HG03439 (cell line): ENCODE measurements at regions not wholly inside any gene's neighbourhood (a gene's known extent, or its start where the extent isn't known, plus 50 kb on each side); places are given as distances from the start of the nearest gene placed in this dataset.

Source experiments
- ATAC-seq: cut with Tn5 transposase; IDR thresholded peaks from one replicate; pipeline ENCODE4 v1.9.1; 2021; ENCODE audit warnings: mild to moderate bottlenecking, moderate library complexity; ENCODE audit not compliant: unreplicated experiment

DNA sequence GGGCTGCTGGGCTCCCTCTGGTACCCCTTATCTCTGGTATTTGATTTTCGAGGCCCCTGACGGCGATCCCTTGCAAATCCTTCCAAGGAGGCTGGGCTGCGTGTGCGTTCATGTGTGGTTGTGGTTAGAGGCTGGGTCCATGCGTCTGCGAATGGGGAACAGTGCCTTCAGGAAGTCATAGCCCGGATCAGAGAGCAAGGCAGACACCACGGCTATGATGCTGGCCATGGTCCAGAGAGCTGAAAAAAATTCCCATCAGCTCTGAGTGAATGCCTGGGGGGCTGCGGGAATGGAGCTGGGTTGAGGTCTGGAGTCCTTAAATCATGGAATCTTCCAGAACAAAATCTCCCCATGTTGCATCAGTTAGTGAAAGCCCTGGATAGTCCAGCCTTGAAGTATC is 145.5 kb downstream of the ACKR3 start:
- no peak for ATAC-seq

DNA sequence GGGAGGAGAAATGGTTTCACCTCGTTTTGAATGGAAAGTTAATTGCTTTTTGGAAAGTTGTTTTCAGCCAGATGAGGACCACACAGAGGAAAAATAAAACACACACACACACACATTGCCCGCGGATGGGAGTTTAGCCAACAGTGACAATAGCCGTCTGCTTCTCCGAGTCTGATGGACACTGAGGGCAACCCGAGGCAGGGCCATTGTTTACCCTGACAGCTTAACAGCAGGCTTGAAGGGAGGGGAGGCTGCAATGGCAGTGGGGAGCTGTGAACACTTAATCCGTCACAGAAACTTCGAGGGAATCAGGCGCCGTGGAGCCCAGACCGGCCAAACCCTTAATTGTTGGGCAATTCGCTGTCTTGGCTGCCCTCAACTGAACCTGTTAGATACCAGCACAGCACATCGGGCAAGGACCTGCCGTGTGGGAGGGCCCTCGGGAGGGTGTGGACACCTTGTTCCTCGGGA is 145.9 kb downstream of the ACKR3 start:
- ATAC-seq: no peak

DNA sequence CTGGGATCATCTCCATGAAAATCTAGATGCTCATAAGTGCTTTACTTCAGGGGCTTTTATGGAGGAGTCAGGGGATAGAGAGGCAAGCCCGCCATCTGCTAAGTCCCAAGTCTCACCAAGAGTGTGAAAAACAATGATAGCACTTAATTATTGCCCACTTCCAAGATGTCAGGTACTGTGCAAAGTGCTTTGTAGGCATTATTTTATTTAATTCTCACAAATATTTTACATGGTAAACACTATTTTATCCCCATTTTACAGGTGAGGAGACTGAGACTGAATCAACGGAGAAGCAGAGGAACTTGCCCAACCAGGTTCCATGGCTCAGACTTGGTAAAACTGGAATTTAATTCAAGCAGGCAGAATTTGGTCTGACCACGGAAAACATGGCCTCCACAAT is 147.5 kb downstream of the ACKR3 start:
- ATAC-seq: no peak

DNA sequence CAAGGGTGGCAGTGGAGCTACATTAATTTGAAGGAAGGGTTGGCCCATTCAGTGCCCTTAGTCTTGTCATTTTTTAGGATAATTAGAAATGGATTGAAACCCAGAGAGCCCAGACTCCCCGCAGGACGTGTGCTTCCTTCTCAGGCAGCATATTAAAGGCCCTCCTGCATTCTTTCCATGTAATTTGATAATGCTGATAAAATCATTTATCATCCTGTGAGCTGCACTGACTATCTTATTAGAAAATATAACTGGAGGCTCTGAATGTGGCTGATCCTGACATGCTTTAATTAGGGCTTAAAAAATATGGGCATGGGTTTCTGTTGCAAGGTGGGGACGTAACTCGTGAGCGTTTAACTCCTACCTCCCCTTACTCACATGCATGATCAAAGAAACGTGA is 148.1 kb downstream of the ACKR3 start:
- ATAC-seq: no peak

DNA sequence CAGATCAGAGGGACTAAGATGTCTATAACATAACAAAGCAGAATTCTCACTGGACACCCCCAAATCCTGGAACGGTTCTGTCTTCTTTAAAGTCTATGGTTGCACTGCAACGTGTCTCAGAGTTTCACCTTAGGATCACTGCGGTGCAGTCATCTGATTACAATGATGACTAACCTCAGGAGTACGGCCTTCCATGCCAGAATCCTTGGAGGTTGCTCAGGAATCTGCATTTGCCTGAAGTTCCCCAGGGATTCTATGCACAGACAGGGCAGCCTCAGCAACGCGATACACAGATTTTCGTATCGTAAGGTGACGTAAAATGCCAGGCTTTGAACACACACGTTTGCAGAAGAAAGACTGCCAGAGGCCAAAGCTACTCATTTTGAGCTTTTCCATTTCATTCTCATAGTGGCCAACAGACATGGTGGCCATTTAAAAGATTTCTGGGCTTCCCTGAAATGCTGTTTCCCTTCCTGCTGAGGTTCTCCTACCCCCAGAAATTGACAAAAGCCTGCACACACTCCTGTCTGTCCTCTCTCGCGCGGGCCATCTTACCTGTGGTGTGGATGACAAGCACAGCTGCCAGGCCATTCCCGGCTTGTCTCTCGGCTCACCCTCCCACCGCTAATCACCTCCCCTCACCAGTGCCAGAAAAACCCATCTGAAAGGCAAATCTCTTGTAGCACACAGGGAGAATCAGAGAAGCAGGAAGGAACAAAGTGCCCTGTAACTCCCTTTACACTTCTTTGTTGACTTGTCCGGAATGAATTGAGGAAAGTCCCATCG is 148.8 kb downstream of the ACKR3 start:
- no peak for ATAC-seq

DNA sequence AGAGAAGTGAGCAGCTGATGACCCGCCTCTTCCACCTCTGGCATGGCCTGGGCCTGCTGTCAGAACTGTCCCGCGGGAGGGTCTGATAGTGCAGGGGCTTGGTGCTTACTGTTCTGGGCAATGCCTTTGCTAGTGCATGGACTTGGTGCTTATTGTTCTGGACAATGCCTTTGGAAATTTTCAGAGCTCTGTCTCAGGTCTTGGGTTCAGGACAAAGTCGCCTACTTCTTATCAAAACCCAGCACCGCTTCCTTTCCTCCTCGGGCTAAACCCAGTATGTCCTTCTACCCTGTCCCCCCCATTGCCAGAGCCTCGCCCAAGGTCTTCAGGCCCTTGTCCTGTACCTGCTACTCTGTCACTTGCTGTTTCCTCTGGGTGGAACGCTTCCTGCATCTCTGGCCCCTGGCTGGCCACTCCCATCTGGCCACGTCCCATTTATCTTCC is 149.6 kb downstream of the ACKR3 start:
- ATAC-seq: no peak

DNA sequence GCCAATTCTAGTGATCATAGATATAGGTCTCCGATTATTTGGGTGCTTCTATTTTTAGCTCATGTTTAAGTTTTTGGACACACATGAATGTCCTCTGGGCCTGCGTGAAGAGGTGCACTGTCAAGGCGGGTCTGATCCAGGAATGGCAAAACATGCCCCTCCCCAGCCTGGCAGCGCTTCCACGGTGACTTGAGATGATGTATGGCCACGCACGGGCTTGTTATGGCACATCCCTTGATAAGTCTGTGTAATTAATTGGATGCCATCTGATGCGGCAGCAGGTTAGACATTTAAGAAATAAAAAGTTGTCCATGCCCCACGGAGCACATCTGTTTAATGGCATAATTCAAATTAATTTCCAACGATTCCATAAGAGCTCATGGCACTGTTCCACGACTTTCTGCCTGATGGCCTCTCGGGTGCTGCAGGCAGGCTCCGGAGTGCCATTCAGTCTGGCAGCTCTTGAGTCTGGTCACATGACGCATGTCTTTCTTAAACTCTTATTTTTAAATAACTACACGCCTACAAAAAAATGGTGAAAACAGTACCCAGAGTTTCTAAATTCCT is 151.4 kb downstream of the ACKR3 start:
- no peak for ATAC-seq

DNA sequence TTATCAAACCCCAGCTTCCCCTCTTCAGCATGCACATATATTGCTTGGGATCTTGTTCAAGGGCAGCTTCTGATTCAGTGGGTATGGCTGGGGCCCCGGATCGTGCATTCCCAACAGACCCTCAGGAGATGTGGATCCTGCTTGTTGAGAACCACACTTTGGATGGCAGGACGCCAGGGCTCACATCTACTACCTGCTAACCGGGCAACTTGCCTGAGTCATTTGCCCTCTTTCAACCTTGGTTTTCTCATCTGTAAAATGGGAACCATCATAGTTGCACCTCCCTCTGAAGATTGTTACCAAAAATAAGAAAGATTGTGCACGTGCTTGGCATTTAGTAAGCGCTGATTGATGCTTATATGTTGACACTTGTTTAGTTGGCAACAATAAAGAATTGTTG is 154.6 kb downstream of the ACKR3 start:
- ATAC-seq: no peak

DNA sequence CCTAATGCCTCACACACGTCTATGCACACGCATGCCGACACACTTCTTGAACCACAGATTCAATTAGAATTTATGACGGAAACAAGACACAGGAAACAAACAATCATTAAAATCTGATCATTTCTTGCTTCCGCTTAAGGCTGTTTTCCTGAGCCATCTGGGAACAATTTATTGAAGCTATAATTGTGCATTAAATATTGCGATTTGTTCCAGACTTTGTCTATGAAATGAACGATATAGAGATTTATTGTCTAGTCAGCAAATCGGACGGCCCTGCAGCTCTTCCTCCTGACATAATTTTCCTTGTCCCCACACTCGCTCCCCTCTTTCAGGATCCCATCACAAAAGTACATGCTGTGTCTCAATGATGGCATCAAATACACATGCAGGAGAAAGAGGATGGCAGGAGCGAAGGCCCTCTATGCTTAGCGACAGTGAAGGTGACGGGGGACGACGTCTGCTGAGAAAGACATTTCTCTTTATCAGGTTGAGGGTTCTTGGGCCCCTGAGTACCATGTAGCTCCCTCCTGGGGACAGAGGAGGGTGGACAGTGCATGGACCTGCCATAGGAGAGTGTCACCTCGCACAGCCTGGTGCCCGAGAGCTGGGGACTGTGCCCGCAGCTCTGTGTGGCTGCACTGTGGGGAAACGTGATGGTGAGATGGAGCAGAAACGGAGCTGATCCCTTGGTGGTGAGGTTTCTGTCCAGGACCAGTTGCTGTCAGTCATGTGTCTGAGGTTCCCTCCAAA is 157.3 kb downstream of the ACKR3 start:
- ATAC-seq: no peak

DNA sequence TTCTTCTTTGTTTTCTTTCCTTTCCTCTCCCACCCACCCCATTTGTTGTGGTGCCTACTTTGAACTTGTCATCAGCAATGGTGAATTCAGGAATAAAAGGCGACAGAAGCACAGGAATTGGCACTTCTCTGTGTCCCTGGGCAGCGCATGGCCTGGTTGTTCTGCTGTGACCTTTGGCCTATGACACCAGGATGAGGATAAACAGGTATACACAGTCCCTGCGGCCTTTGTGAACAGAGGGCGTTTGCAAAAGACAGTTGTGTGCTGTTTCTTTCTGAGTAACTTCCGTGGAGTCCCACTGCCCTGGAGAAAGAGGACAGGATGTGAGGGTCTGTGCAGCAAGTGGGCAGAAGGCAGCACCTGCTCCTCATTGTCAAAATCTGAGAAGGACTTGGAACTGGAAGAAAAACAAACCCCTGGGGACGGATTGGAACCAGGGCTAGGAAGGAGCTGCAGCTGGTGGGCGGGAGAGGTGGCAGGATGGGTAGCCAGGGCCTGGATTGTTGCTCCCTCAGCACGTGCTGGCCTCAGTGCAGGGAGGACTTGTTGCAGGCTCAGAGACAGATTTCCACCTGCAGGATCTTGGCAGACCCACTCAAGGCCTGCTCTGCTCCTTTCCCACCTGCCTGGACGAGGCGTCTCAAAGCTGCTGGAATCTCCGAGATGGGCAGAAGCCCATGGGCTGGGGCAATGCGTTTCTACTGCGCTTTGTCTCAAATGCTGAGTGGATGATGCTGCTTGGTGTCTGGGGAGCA is 159.5 kb downstream of the ACKR3 start:
- no peak for ATAC-seq

DNA sequence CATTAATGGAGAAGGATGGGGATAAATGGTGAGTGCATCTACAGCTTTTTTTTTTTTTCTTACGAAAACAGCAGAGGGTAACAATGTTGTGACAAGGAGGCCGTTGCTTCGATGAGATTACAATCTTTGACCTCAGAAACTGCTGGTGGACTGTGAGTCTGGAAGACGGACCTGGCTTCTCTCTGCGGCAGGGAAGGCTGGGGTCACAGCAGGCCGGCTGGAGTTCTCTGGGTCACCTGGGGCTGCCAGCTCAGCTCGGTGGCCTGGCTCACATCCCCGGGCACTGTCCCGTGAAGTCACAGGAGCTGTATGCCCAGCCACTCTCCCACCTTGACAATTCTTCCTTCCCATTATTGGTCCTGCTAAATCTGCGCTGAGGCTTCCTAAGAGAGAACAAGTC is 160.8 kb downstream of the ACKR3 start:
- no peak for ATAC-seq

DNA sequence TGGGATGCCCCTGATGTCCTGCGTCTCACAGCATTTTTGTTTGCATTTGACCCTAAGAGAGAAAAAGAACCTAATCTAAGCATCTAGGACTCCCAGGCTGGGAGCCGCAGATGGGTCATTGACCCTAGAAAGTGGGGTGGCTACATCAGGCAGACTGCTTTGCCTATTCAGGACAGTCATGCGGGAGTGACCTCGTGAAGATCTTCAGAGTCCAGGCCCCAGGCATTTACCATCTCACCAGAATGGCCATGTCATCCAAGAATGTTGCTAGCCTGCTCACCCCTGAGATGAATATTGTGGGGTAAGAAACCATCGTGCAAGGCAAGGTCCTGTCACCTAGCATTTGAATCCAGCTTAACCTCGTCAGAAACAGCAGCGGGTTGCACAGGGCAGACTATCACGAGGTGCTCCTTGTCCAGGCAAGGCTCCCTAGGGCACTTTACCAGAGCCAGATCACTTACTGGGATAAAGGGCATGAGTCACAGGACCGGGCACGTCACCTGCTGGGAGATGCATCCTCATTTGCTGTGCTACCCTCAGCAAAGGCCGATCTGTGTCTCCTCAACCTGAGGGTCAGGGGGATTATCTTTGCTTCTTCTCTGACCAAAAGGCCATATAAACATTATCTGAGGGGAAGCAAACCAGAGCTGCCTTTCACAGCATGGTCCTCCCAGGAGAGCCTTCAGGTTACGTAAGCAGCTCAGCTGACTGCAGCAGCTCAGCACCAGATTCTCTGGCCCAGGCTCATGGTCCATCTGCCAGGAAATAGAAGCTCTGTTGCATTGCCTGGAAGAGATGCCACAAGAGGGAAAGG is 162.3 kb downstream of the ACKR3 start:
- no peak for ATAC-seq

DNA sequence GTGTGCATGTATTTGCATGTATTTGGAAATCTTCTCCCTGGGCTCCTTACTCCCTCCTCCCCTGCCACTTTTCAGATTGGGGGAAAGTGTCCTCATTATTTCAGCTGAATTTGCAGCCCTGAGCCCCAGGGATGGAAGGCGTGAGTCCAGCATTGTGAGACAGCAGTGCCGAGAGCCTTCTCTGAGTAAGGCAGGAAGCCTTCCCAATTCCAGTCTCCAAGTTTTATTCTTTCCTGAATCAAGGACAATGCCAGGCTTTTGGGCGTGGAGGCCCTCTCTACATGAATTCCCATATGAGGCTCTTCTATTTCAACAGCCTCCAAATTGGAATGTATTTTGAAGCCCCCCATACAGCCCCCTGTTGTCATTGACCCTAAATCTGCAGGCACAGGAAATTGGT is 163.5 kb downstream of the ACKR3 start:
- ATAC-seq: no peak

DNA sequence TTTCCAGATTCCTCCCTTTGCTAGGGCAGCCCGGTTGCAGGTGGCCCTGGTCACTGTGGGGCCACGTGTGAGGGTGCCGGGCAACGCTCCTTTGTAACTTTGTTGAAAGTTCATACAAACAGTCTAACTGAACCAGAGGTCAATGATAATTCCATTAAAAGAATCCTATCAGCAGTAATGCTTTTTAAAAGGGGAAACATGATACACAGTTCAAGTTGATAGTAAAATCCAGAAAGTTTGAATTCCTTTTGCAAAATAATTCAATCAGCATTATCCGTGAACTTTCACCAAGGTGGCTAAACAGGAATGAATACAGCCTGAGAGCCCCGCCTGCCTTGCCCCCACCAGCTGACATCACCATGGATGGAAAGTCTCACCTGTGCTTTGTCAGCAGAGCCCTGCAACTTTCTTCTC is 166.2 kb downstream of the ACKR3 start:
- no peak for ATAC-seq

DNA sequence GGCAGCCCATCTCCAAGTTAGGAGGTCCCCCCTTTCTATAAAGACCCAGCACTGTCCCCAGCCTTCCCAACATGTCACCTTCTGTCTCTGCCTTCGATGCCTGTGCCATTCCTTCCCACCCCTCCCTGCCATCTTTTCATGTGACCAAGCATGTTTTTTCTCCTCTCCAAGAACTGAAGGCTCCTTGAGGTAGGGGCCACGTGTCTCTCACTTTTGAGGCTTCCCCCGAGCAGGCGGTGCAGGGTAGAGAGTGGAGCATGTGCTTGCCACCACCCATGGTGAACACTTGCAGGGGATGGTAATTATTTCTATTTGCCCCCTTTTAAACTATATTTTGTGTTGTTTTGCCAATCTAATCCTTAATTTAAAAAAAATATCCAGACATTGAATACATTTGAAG is 168.4 kb downstream of the ACKR3 start:
- ATAC-seq: no peak

DNA sequence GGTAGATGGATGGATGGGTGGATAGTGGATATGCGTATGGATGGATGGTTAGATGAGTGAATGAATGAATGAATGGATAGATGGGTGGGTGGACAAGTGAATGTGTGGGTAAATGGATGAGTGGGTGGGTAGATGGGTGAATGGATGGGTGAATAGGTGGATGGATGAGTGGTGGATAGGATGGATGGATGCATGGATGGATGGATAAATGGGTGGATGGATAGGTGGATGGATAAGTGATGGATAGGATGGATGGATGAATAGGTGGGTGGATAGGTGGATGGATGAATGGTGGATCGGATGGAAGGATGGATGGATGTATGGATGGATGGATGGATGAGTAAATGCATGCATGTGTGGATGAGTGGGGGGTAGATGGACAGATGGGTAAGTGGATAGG is 169.3 kb downstream of the ACKR3 start:
- ATAC-seq: no peak

DNA sequence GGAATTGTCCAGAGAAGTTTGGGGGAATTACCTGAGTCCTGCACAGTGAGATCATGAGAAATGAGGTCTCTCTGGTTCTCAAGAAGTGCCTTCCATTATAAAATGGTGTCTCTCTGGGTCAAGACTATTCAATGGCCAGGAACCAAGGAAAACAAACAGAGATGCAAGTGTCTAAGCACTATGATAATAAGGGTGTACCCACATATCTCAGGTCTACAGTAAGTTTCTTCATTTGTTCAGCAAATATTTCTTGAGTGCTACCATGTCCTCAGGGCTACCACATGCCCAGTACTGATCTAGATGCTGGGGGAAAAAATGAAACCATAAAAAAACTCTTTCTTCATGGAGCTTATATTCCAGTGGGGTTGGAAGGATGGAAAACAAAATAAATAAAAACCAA is 170.0 kb downstream of the ACKR3 start:
- no peak for ATAC-seq

DNA sequence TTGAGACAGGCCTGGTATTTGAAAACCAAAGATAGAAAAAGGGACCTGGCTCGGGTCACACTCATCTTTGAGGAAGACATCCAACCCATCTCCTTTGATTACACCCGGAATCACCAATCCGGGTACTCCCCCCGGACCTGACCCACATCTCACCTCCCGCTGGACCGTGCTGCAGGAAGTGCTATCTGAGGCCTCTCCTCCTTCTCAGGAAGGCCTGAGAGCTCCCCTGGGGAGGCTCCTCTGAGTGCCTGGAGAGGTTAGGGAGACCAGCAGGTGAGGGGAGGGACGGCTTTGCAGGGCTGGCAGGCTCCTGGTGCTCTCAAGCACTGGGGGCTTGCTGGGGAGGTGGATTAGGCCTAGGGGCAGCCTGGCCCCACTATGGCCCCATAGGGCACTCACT is 170.9 kb downstream of the ACKR3 start:
- ATAC-seq: no peak

DNA sequence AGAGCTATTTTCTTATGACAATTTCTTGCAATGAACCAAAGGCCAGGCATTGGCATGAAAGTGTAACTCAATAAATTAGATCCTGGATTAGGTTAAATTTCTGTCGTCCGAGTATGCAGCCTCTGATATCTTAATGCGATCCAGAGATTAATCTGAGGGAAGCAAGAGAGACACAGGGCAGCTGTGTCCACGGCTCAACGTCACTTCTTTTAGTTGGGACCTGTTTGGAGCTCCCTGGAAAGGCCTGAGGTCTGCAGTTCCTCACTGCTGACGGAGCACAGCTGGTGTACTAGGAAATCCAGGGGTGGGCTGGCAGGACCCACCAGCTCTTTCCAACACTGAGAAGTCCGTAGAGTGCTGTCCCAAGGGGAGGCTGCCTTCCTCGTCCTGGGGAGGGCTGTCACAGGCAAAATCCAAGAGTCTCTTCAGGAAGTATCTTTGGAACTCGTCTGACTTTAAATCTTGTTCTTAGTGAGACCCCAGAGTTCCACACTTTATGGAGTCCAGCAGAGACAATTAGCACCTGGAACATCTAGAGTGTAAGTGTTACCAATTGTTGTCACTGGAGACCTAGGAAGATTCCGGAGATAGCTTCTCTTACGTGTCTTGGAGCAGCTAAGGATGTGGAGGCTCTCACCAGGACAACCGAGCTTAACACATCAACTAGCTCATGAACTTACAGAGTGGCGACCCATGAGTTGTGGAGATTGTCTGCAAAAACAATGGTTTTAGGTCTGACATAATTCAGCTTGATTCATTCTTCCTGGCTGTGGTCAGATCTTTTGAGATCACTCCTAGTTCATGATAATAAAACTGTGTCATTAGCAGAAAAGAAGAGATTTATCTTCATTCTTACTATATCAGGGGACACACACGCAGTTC is 173.7 kb downstream of the ACKR3 start:
- no peak for ATAC-seq

DNA sequence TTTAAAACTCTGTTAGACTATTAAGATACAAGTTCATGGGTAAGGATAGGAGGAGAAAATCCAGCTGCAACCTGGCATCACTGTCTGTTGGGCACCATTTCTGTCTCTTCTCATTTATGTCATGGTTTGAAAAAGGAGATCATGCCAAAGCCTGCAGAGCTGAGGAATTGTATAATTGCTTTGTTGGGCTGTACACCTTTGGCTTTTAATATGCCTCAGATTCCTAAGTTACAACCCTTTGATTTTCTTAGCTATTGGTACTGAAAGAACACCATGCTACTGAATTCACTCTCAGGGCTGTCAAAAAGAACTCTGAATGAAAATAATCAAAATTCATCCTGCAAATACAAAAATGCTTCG is 174.3 kb downstream of the ACKR3 start:
- ATAC-seq: no peak
